ENCODE measurements at regions not wholly inside any gene's neighbourhood (a gene's known extent, or its start where the extent isn't known, plus 50 kb on each side); places are given as distances from the start of the nearest gene placed in this dataset.

- TF ChIP-seq YY1 (IDR thresholded peaks at IDR 0.05; ENCODE audit: insufficient read depth, insufficient read length) (no peak), ZNF274 (IDR thresholded peaks at IDR 0.05; ENCODE audit: low read depth, low read length) (no peak), SUZ12 (IDR thresholded peaks at IDR 0.05; ENCODE audit: extremely low read depth, insufficient read depth, insufficient read length) (no peak)
These were observed 2365.5 kb downstream of the PCDH7 start for GRCh38 chr4:33085709-33086108.

Data from NT2/D1 (cell line).